ENCODE measurements at regions not wholly inside any gene's neighbourhood (a gene's known extent, or its start where the extent isn't known, plus 50 kb on each side); places are given as distances from the start of the nearest gene placed in this dataset.

DNA sequence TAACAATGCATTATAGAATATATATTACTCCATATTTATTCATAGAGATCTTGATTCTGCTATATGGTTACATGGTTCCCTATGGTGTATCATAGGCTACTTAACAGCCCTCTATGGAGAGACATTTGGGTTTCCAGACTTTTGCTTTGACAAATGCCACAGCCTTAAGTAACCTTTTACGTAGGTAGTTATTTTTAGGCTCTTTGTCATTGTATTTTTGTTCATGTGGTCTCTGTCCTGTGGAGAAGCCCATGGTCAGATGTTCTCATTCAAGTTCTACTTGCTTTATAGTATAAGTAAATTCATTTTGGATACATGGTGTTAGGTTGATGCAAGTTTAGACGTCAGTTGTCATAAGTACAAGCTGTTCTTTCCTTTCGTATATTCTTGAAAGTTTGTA, 275.2 kb upstream of the THSD7B start:
- H3K27me3 ChIP-seq (ENCODE audit: control insufficient read depth in 1 of 2, insufficient read depth in 2 of 2, low read length in 2 of 2), result no peaks in the 10 kb centered on the region
- H3K4me1 ChIP-seq (ENCODE audit: control insufficient read depth in 1 of 2, insufficient read depth in 2 of 2, low read length in 2 of 2), result no peaks in the 10 kb centered on the region
- H3K27ac ChIP-seq (ENCODE audit: low read depth, low read length), result no peak overlapping the region
- H3K9me3 ChIP-seq (ENCODE audit: control insufficient read depth in 1 of 2, low read length in 2 of 2), result no peaks in the 10 kb centered on the region
- H3K9ac ChIP-seq (ENCODE audit: low read depth in 1 of 2, low read length in 2 of 2), result no peak overlapping the region
- H3K4me3 ChIP-seq (ENCODE audit: low read depth in 1 of 2, low read length in 2 of 2), result no peak overlapping the region
- H3K36me3 ChIP-seq (ENCODE audit: control insufficient read depth in 1 of 2, insufficient read depth in 2 of 2, low read length in 2 of 2), result no peaks in the 10 kb centered on the region

DNA sequence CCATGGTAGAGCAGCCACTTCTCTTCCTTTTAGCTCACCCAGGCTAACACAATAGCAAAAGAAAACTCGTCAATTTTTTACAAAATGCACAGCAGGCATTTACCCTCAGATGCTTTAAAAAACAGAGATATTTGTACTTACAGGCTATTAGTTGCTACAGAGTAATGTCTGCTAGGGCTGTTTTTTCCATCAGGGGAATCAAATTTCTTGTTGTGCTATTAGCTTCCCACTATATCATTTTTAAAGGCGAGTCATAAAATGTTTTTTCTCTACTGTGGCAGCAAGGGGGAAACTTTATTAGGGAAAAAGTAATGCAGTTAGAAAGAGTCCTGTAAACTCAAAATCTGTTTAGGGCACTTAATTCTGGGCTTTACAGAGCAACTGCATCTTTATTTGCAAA, 277.9 kb upstream of the THSD7B start:
- Histone ChIP-seq H3K27ac (ENCODE audit: low read depth, low read length) (no peak overlapping the region), H3K4me1 (ENCODE audit: control insufficient read depth in 1 of 2, insufficient read depth in 2 of 2, low read length in 2 of 2) (no peaks in the 10 kb centered on the region), H3K9me3 (ENCODE audit: control insufficient read depth in 1 of 2, low read length in 2 of 2) (no peaks in the 10 kb centered on the region), H3K36me3 (ENCODE audit: control insufficient read depth in 1 of 2, insufficient read depth in 2 of 2, low read length in 2 of 2) (no peaks in the 10 kb centered on the region), H3K9ac (ENCODE audit: low read depth in 1 of 2, low read length in 2 of 2) (no peak overlapping the region), H3K4me3 (ENCODE audit: low read depth in 1 of 2, low read length in 2 of 2) (no peak overlapping the region), H3K27me3 (ENCODE audit: control insufficient read depth in 1 of 2, insufficient read depth in 2 of 2, low read length in 2 of 2) (no peaks in the 10 kb centered on the region)

DNA sequence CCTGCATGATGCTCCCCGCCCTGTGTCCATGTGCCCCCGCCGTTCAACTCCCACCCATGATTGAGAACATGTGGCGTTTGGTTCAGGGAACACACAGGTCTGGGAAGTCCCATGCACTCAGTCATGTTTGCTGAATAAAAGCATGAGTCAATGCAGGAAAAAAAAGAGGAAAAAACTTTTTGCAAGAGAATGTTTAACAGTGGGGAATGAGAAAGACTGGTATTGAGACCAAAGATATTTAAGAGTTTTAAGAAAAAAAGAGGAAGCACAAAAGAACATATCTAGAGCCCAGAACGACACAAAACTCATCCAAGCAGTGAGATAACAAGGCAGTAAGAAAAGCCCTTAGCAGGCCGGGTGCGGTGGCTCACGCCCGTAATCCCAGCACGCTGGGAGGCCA, 279.2 kb upstream of the THSD7B start:
- Histone ChIP-seq H3K4me3 (ENCODE audit: low read depth in 1 of 2, low read length in 2 of 2) (no peak overlapping the region), H3K4me1 (ENCODE audit: control insufficient read depth in 1 of 2, insufficient read depth in 2 of 2, low read length in 2 of 2) (no peaks in the 10 kb centered on the region), H3K27ac (ENCODE audit: low read depth, low read length) (no peak overlapping the region), H3K36me3 (ENCODE audit: control insufficient read depth in 1 of 2, insufficient read depth in 2 of 2, low read length in 2 of 2) (no peaks in the 10 kb centered on the region), H3K9ac (ENCODE audit: low read depth in 1 of 2, low read length in 2 of 2) (no peak overlapping the region), H3K9me3 (ENCODE audit: control insufficient read depth in 1 of 2, low read length in 2 of 2) (no peaks in the 10 kb centered on the region), H3K27me3 (ENCODE audit: control insufficient read depth in 1 of 2, insufficient read depth in 2 of 2, low read length in 2 of 2) (no peaks in the 10 kb centered on the region)

DNA sequence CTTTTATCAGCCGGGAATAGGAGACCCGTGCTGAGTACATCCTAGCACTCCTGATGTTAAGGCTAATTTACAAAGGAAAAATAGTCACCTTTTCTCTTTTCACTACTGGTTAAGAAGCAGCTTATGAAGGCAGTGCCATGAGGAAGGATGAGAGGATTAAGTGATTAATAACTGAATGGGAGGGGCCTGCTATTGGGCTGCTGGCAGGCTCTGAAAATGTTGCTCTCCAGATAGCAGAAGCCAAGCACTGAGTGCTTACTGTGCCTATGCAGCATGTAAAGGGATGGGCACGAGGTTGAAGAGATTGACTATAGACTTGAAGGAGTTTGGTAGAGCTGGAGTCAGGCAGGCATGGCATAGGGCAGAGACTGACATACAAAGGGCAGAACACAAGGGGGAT, 282.4 kb upstream of the THSD7B start:
- Histone ChIP-seq H3K4me3 (ENCODE audit: low read depth in 1 of 2, low read length in 2 of 2) (no peak overlapping the region), H3K4me1 (ENCODE audit: control insufficient read depth in 1 of 2, insufficient read depth in 2 of 2, low read length in 2 of 2) (no peaks in the 10 kb centered on the region), H3K9me3 (ENCODE audit: control insufficient read depth in 1 of 2, low read length in 2 of 2) (peaks cover 0 to 12% of the 10 kb centered on the region in 2 donors), H3K36me3 (ENCODE audit: control insufficient read depth in 1 of 2, insufficient read depth in 2 of 2, low read length in 2 of 2) (no peaks in the 10 kb centered on the region), H3K9ac (ENCODE audit: low read depth in 1 of 2, low read length in 2 of 2) (no peak overlapping the region), H3K27ac (ENCODE audit: low read depth, low read length) (no peak overlapping the region), H3K27me3 (ENCODE audit: control insufficient read depth in 1 of 2, insufficient read depth in 2 of 2, low read length in 2 of 2) (no peaks in the 10 kb centered on the region)

DNA sequence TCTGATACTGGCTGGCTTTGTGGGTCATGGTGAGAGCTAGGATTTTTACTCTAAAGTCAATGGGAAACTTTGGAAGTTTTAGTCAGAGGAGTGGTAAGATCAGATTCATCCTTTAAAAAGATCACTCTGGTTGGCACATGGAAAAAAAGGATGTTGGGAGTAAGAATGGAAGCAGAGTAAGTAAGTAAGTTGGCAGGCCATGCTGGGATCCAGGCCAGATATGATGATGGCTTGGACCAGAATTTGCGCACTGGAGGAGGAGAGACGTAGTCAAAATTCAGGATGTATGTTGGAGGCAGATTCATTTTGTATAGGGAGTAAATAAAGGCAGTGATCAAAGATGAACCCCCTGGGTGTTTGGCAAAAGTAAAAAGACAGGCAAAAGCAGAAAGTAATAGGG, 283.3 kb upstream of the THSD7B start:
- H3K9me3 ChIP-seq (ENCODE audit: control insufficient read depth in 1 of 2, low read length in 2 of 2), result peaks cover 0 to 12% of the 10 kb centered on the region in 2 donors
- H3K27me3 ChIP-seq (ENCODE audit: control insufficient read depth in 1 of 2, insufficient read depth in 2 of 2, low read length in 2 of 2), result no peaks in the 10 kb centered on the region
- no peak overlapping the region for H3K4me3 ChIP-seq (ENCODE audit: low read depth in 1 of 2, low read length in 2 of 2)
- no peaks in the 10 kb centered on the region for H3K36me3 ChIP-seq (ENCODE audit: control insufficient read depth in 1 of 2, insufficient read depth in 2 of 2, low read length in 2 of 2)
- no peak overlapping the region for H3K9ac ChIP-seq (ENCODE audit: low read depth in 1 of 2, low read length in 2 of 2)
- no peak overlapping the region for H3K27ac ChIP-seq (ENCODE audit: low read depth, low read length)
- H3K4me1 ChIP-seq (ENCODE audit: control insufficient read depth in 1 of 2, insufficient read depth in 2 of 2, low read length in 2 of 2), result no peaks in the 10 kb centered on the region

DNA sequence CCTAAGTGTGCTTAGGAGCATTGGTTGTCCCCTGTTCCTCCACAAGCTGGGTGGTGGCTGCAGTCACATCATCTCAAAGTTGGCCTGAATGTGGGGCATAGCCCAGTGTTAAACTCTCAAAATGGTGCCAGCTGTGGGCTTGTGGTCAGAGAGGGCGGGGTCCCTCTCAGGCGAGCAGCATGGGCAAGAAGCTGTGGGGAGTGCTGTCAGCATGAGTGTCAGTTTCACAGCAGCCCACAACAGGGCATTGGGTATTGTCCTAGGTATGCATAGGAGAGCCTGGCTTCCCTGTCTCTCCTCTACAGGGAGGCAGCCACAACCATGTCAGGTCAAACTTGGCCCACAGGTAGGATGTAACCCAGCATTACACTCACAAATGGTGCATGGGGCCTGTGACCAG, 285.6 kb upstream of the THSD7B start:
- H3K9me3 ChIP-seq (ENCODE audit: control insufficient read depth in 1 of 2, low read length in 2 of 2), result peaks cover 0 to 12% of the 10 kb centered on the region in 2 donors

DNA sequence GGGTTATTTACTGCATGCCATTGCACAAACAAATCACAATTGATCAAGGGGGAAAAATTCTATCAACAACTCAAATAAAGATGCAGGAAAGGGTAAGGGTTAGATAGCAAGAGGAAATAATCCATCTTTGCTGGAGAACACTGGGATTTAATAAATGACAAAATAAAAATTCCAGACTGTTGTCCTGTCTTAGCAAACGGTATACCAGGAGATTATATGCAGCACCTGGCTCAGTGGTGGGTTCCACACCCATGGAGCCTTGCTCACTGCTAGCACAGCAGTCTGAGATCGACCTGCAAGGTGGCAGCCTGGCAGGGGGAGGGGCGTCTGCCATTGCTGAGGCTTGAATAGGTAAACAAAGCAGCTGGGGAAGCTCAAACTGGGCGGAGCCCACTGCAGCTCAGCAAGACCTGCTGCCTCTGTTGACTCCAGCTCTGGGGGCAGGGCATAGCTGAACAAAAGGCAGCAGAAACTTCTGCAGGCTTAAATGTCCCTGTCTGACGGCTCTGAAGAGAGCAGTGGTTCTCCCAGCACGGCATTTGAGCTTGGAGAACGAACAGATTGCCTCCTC, 296.5 kb upstream of the THSD7B start:
- no peaks in the 10 kb centered on the region for H3K4me1 ChIP-seq (ENCODE audit: control insufficient read depth in 1 of 2, insufficient read depth in 2 of 2, low read length in 2 of 2)
- H3K27me3 ChIP-seq (ENCODE audit: control insufficient read depth in 1 of 2, insufficient read depth in 2 of 2, low read length in 2 of 2), result no peaks in the 10 kb centered on the region
- no peak overlapping the region for H3K27ac ChIP-seq (ENCODE audit: low read depth, low read length)
- no peaks in the 10 kb centered on the region for H3K36me3 ChIP-seq (ENCODE audit: control insufficient read depth in 1 of 2, insufficient read depth in 2 of 2, low read length in 2 of 2)
- no peaks in the 10 kb centered on the region for H3K9me3 ChIP-seq (ENCODE audit: control insufficient read depth in 1 of 2, low read length in 2 of 2)
- H3K4me3 ChIP-seq (ENCODE audit: low read depth in 1 of 2, low read length in 2 of 2), result no peak overlapping the region
- H3K9ac ChIP-seq (ENCODE audit: low read depth in 1 of 2, low read length in 2 of 2), result no peak overlapping the region

More for the DNA sequence above, 285.6 kb upstream of the THSD7B start:
- no peaks in the 10 kb centered on the region for H3K27me3 ChIP-seq (ENCODE audit: control insufficient read depth in 1 of 2, insufficient read depth in 2 of 2, low read length in 2 of 2)
- no peak overlapping the region for H3K4me3 ChIP-seq (ENCODE audit: low read depth in 1 of 2, low read length in 2 of 2)
- no peak overlapping the region for H3K9ac ChIP-seq (ENCODE audit: low read depth in 1 of 2, low read length in 2 of 2)
- H3K4me1 ChIP-seq (ENCODE audit: control insufficient read depth in 1 of 2, insufficient read depth in 2 of 2, low read length in 2 of 2), result no peaks in the 10 kb centered on the region
- H3K27ac ChIP-seq (ENCODE audit: low read depth, low read length), result no peak overlapping the region
- H3K36me3 ChIP-seq (ENCODE audit: control insufficient read depth in 1 of 2, insufficient read depth in 2 of 2, low read length in 2 of 2), result no peaks in the 10 kb centered on the region

DNA sequence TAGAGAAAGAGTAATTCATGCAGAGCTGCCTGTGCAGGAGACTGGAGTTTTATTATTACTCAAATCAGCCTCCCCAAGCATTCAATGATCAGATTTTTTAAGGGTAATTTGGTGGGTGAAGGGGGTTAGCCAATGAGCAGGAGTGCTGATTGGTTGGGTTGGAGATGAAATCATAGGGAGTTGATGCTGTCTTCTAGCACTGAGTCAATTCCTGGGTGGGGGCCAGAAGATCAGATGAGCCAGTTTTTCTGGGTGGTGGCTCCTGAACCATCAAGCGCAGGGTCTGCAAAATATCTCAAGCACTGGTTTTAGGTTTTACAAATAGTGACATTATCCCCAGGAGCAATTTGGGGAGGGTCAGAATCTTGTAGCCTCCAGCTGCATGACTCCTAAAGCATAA, 312.8 kb upstream of the THSD7B start:
- Histone ChIP-seq H3K4me3 (ENCODE audit: low read depth in 1 of 2, low read length in 2 of 2) (no peak overlapping the region), H3K4me1 (ENCODE audit: control insufficient read depth in 1 of 2, insufficient read depth in 2 of 2, low read length in 2 of 2) (no peaks in the 10 kb centered on the region), H3K27ac (ENCODE audit: low read depth, low read length) (no peak overlapping the region), H3K27me3 (ENCODE audit: control insufficient read depth in 1 of 2, insufficient read depth in 2 of 2, low read length in 2 of 2) (no peaks in the 10 kb centered on the region), H3K9ac (ENCODE audit: low read depth in 1 of 2, low read length in 2 of 2) (no peak overlapping the region), H3K9me3 (ENCODE audit: control insufficient read depth in 1 of 2, low read length in 2 of 2) (no peaks in the 10 kb centered on the region), H3K36me3 (ENCODE audit: control insufficient read depth in 1 of 2, insufficient read depth in 2 of 2, low read length in 2 of 2) (no peaks in the 10 kb centered on the region)

DNA sequence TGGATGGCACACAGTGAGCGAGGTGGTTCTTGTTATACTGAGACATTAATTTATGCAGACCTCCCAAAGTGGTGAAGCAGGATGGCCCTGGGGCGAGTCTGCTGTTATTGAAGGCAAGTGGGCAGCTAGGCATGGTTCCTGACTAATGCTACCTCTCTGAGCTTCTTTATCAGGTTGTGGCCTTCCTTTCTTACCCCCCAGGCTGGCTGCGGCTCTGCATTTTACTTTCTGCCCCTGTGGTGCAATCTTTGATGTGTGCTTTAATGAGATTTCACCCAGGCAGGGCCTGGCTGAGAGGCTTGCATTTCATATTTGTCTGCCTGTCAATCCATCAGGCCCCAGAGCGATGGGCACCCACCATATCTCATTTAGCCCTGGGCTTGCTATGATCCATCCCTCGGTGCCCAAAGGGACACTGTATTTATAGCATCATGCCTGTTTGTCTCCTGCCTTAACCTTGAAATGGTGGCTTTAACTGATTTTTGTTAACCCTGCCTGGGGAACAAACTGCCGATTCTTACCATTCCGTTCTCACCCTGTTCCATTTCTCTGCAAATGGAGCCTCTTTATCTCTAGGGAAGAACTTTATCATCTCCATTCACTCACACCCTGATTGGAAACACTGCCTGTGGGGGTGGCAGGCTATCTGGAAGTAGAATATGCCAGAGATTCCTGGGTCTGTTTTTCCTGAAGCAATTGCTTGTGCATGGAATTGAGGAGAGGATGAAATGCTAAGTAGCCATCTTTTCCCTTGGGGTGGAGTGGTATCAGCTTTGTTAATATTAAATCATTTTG, 316.2 kb upstream of the THSD7B start:
- Histone ChIP-seq H3K9me3 (ENCODE audit: control insufficient read depth in 1 of 2, low read length in 2 of 2) (no peaks in the 10 kb centered on the region), H3K9ac (ENCODE audit: low read depth in 1 of 2, low read length in 2 of 2) (no peak overlapping the region), H3K36me3 (ENCODE audit: control insufficient read depth in 1 of 2, insufficient read depth in 2 of 2, low read length in 2 of 2) (no peaks in the 10 kb centered on the region), H3K27ac (ENCODE audit: low read depth, low read length) (no peak overlapping the region), H3K4me3 (ENCODE audit: low read depth in 1 of 2, low read length in 2 of 2) (no peak overlapping the region), H3K27me3 (ENCODE audit: control insufficient read depth in 1 of 2, insufficient read depth in 2 of 2, low read length in 2 of 2) (no peaks in the 10 kb centered on the region), H3K4me1 (ENCODE audit: control insufficient read depth in 1 of 2, insufficient read depth in 2 of 2, low read length in 2 of 2) (no peaks in the 10 kb centered on the region)

DNA sequence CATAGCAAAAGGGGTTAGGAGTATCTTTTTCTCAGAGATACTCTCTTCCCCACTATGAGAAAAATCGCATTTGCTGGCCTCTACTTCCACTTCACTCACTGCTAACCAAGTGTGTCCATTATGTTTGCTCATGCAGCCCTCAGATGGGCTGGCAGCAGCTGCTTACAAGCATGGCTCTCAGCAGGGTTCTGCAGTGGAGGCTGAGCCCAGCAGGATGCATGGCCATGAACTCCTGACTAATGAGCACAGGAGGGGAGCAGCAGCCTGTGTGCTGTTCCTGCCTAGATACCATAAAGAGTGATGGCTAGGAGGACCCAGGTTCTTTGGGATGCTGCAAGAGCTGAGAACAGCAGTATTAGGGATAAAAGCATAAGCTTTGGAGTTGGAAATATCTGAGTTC, 316.9 kb upstream of the THSD7B start:
- no peaks in the 10 kb centered on the region for H3K36me3 ChIP-seq (ENCODE audit: control insufficient read depth in 1 of 2, insufficient read depth in 2 of 2, low read length in 2 of 2)
- no peaks in the 10 kb centered on the region for H3K27me3 ChIP-seq (ENCODE audit: control insufficient read depth in 1 of 2, insufficient read depth in 2 of 2, low read length in 2 of 2)
- H3K4me1 ChIP-seq (ENCODE audit: control insufficient read depth in 1 of 2, insufficient read depth in 2 of 2, low read length in 2 of 2), result no peaks in the 10 kb centered on the region
- H3K9me3 ChIP-seq (ENCODE audit: control insufficient read depth in 1 of 2, low read length in 2 of 2), result no peaks in the 10 kb centered on the region
- H3K4me3 ChIP-seq (ENCODE audit: low read depth in 1 of 2, low read length in 2 of 2), result no peak overlapping the region
- no peak overlapping the region for H3K9ac ChIP-seq (ENCODE audit: low read depth in 1 of 2, low read length in 2 of 2)
- no peak overlapping the region for H3K27ac ChIP-seq (ENCODE audit: low read depth, low read length)
